Parathyroid adenoma (tissue), 2 donors: ENCODE measurements at regions not wholly inside any gene's neighbourhood (a gene's known extent, or its start where the extent isn't known, plus 50 kb on each side); places are given as distances from the start of the nearest gene placed in this dataset.

Experiments used
- H2AFZ ChIP-seq: fragments of 300-600 bp; sonication (generic); one replicate; pipeline ENCODE4 v1.7.0; 2017; ENCODE audit warnings: antibody characterized with exemption, mild to moderate bottlenecking
- H3K27ac ChIP-seq: fragments of 300-600 bp; sonication (generic); one replicate; pipeline ENCODE4 v1.7.0; 2017
- H3K27me3 ChIP-seq: fragments of 300-600 bp; sonication (generic); one replicate; pipeline ENCODE4 v1.7.0; 2017; ENCODE audit warnings: low read length; ENCODE audit not compliant: control insufficient read depth, insufficient read depth
- H3K36me3 ChIP-seq: fragments of 300-600 bp; sonication (generic); one replicate; pipeline ENCODE4 v1.7.0; 2017; ENCODE audit warnings: low read length; ENCODE audit not compliant: control insufficient read depth, insufficient read depth
- H3K4me1 ChIP-seq: fragments of 300-600 bp; sonication (generic); one replicate; pipeline ENCODE4 v1.7.0; 2017; ENCODE audit warnings: control low read depth
- H3K4me2 ChIP-seq: fragments of 300-600 bp; sonication (generic); one replicate; pipeline ENCODE4 v1.7.0; 2017; ENCODE audit warnings: low read length
- H3K4me3 ChIP-seq: fragments of 300-600 bp; sonication (generic); one replicate; pipeline ENCODE4 v1.7.0; 2017; ENCODE audit warnings: low read depth, low read length
- H3K79me2 ChIP-seq: fragments of 300-600 bp; sonication (generic); one replicate; pipeline ENCODE4 v1.7.0; 2017; ENCODE audit warnings: control low read depth
- H3K9ac ChIP-seq: fragments of 300-600 bp; sonication (generic); one replicate; pipeline ENCODE4 v1.7.0; 2017; ENCODE audit warnings: mild to moderate bottlenecking
- H3K9me3 ChIP-seq: fragments of 300-600 bp; sonication (generic); one replicate; pipeline ENCODE4 v1.7.0; 2017; ENCODE audit warnings: low read length; ENCODE audit not compliant: control insufficient read depth
- CTCF ChIP-seq: fragments of 300-600 bp; sonication (generic); IDR thresholded peaks from one replicate; pipeline ENCODE4 v1.7.0; 2017; ENCODE audit warnings: antibody characterized with exemption, mild to moderate bottlenecking
- donor health status: primary hyperparathyroidism.

GRCh38 chr2:144078106-144078505 is 441.8 kb downstream of the ZEB2 start:
- Histone ChIP-seq H3K36me3 (no peaks in the 10 kb centered on the region), H3K9me3 (no peaks in the 10 kb centered on the region), H3K79me2 (no peaks in the 10 kb centered on the region), H3K27me3 (no peaks in the 10 kb centered on the region), H3K9ac (no peak overlapping the region), H3K27ac (no peak overlapping the region), H3K4me3 (no peak overlapping the region), H2AFZ (no peak overlapping the region), H3K4me1 (no peaks in the 10 kb centered on the region), H3K4me2 (no peak overlapping the region)
- TF ChIP-seq CTCF: no peak

DNA sequence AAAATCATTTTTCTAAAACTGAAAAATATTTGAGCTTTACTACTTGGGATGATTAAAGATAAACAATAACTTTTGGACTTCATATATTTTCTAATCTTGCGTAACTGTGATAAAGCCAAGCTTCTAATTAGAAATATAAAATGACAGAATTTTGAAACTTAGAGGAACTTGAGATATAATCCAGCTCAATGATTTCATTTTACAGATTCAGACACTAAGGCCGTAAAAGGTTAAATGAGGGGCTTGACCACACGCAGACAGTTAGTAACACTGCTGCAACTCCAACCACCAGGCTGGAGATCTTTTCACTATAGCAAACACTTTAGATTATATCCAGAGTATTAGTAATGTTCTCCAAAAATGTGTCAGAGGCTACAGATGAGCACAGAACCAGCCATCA is 445.5 kb downstream of the ZEB2 start:
- H3K9ac ChIP-seq: no peak overlapping the region
- H3K27ac ChIP-seq: no peak overlapping the region
- H3K4me1 ChIP-seq: no peaks in the 10 kb centered on the region

DNA sequence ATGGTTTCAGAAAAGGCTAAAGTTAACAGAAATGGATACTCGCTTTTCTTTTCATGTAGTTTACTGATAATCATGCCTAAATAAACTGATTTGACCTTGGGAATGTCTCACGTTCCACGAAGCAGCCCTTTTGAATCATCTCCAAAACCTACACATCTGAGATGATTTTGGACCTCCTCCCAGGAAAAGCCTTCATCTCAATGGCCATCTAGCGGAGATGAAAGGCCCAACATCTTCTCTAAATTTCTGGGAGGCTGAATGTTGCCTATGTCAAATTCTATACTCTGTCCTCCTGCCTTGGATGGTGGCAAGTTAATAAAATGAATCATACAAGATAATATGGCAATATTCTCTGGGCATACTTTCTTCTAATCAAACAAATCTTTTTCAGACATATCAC is 448.5 kb downstream of the ZEB2 start:
- no peaks in the 10 kb centered on the region for H3K36me3 ChIP-seq
- no peaks in the 10 kb centered on the region for H3K79me2 ChIP-seq
- H3K27me3 ChIP-seq: no peaks in the 10 kb centered on the region
- no peak for TF ChIP-seq CTCF
- H3K4me2 ChIP-seq: no peak overlapping the region
- H3K4me1 ChIP-seq: no peaks in the 10 kb centered on the region
- H3K9ac ChIP-seq: no peak overlapping the region
- H3K27ac ChIP-seq: no peak overlapping the region
- no peak overlapping the region for H3K4me3 ChIP-seq
- no peak overlapping the region for H2AFZ ChIP-seq
- H3K9me3 ChIP-seq: no peaks in the 10 kb centered on the region

More for the DNA sequence above, 445.5 kb downstream of the ZEB2 start:
- Histone ChIP-seq H3K36me3 (no peaks in the 10 kb centered on the region), H2AFZ (no peak overlapping the region), H3K4me2 (no peak overlapping the region), H3K9me3 (no peaks in the 10 kb centered on the region), H3K27me3 (no peaks in the 10 kb centered on the region), H3K79me2 (no peaks in the 10 kb centered on the region), H3K4me3 (no peak overlapping the region)
- no peak for TF ChIP-seq CTCF

DNA sequence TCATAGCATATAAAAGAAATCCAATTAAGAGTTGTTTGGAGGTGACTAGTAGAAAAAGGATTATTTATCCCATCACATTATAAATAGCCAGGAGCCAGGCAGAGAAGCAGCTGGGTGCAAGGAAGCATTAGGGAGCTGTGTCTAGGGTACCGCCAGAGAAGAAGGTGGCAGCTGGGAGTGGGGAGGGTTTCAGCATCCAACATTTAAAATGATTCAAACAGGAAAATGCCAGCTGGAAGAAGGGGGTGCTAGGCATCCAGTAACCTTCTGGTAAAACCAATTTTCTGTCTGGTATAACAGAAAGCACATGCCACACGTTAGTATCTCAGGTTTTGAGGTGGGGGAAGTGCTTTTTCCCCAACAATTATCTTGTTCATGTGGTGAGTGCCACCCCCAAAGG is 452.4 kb downstream of the ZEB2 start:
- Histone ChIP-seq H3K27ac (no peak overlapping the region), H3K4me2 (no peak overlapping the region), H3K27me3 (no peaks in the 10 kb centered on the region), H3K36me3 (no peaks in the 10 kb centered on the region), H3K9me3 (no peaks in the 10 kb centered on the region), H2AFZ (no peak overlapping the region), H3K4me3 (no peak overlapping the region), H3K4me1 (no peaks in the 10 kb centered on the region), H3K9ac (no peak overlapping the region), H3K79me2 (no peaks in the 10 kb centered on the region)
- TF ChIP-seq CTCF: no peak

DNA sequence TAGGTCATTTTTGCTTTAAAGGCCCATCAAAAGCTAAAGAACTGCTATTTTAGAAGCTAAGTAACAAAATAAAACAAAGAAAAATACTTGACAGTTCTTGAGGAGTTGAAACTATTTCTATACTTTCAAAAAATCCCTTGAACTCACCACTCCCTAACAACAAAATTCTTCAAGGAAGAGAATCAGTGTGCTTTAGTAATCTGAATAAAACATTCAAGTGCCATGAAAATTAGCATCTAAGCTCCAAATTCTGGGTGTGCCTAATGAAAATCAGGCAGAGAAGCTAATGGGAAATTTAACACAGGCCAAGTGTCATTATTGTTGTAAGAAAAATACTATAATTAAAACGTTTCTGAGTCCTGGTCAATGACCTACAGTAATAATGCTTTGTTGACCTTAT is 456.3 kb downstream of the ZEB2 start:
- H3K9ac ChIP-seq: no peak overlapping the region
- no peak overlapping the region for H3K4me3 ChIP-seq
- H3K36me3 ChIP-seq: no peaks in the 10 kb centered on the region
- H3K4me1 ChIP-seq: no peaks in the 10 kb centered on the region
- H3K79me2 ChIP-seq: no peaks in the 10 kb centered on the region
- TF ChIP-seq CTCF: no peak
- H3K27ac ChIP-seq: no peak overlapping the region
- no peak overlapping the region for H2AFZ ChIP-seq
- H3K27me3 ChIP-seq: no peaks in the 10 kb centered on the region
- H3K4me2 ChIP-seq: no peak overlapping the region
- H3K9me3 ChIP-seq: no peaks in the 10 kb centered on the region
